Smooth muscle cell (in vitro differentiated cells): ENCODE measurements at regions not wholly inside any gene's neighbourhood (a gene's known extent, or its start where the extent isn't known, plus 50 kb on each side); places are given as distances from the start of the nearest gene placed in this dataset.

ENCODE experiments used
- DNase-seq: peaks from one replicate; lab custom pipeline; 2025; ENCODE audit not compliant: unreplicated experiment; lab: John Stamatoyannopoulos, UW
- H2AFZ ChIP-seq: fragments of 200-600 bp; sonication (generic); 2 replicates; pipeline ENCODE4 v1.6.0; 2016; ENCODE audit warnings: antibody characterized with exemption, low read depth, mild to moderate bottlenecking
- H3F3A ChIP-seq: fragments of 200-600 bp; sonication (generic); 2 replicates; pipeline ENCODE4 v1.6.0; 2017; ENCODE audit warnings: antibody characterized with exemption, low read depth
- H3K27ac ChIP-seq: fragments of 200-600 bp; sonication (generic); 2 replicates; pipeline ENCODE4 v1.5.1; 2016; ENCODE audit warnings: low read depth, mild to moderate bottlenecking
- H3K27me3 ChIP-seq: fragments of 200-600 bp; sonication (generic); 2 replicates; pipeline ENCODE4 v1.6.1; 2016; ENCODE audit warnings: low read depth, mild to moderate bottlenecking
- H3K36me3 ChIP-seq: fragments of 200-600 bp; sonication (generic); 2 replicates; pipeline ENCODE4 v1.5.1; 2016; ENCODE audit warnings: low read depth
- H3K4me1 ChIP-seq: fragments of 200-600 bp; sonication (generic); 2 replicates; pipeline ENCODE4 v1.5.1; 2016; ENCODE audit warnings: low read depth
- H3K4me2 ChIP-seq: fragments of 200-600 bp; sonication (generic); 2 replicates; pipeline ENCODE4 v1.6.0; 2016; ENCODE audit warnings: mild to moderate bottlenecking
- H3K4me3 ChIP-seq: fragments of 200-600 bp; sonication (generic); 2 replicates; pipeline ENCODE4 v1.5.1; 2016; ENCODE audit warnings: mild to moderate bottlenecking
- H3K79me2 ChIP-seq: fragments of 200-600 bp; sonication (generic); 2 replicates; pipeline ENCODE4 v1.6.0; 2016; ENCODE audit warnings: low read depth, mild to moderate bottlenecking
- H3K9ac ChIP-seq: fragments of 200-600 bp; sonication (generic); 2 replicates; pipeline ENCODE4 v1.6.0; 2016; ENCODE audit warnings: low read depth
- H3K9me3 ChIP-seq: fragments of 200-600 bp; sonication (generic); replicated peaks from 2 replicates; pipeline ENCODE4 v1.5.1; 2016; ENCODE audit warnings: low read depth
- H4K20me1 ChIP-seq: fragments of 200-600 bp; sonication (generic); 2 replicates; pipeline ENCODE4 v1.6.0; 2016; ENCODE audit warnings: low read depth
- CTCF ChIP-seq: fragments of 200-600 bp; sonication (generic); IDR thresholded peaks from 2 replicates; pipeline ENCODE4 v1.5.1; 2017; ENCODE audit warnings: borderline replicate concordance, mild to moderate bottlenecking, antibody characterized with exemption; ENCODE audit not compliant: insufficient read depth, poor library complexity, severe bottlenecking
- WGBS: methylation state at CpG from one replicate; pipeline ENCODE4 v1.1.7; 2016; ENCODE audit warnings: low lambda C conversion rate; 5-methylcytosine and 5-hydroxymethylcytosine counted together

GRCh38 chr4:19216476-19216875 is 1035.2 kb upstream of the SLIT2 start:
- Histone ChIP-seq H3K4me1 (peaks cover 21% of the 10 kb centered on the region), H3K9ac (no peak overlapping the region), H3F3A (peaks cover 7% of the 10 kb centered on the region), H2AFZ (no peak overlapping the region), H3K4me2 (no peak overlapping the region), H3K27me3 (no peaks in the 10 kb centered on the region), H4K20me1 (no peaks in the 10 kb centered on the region), H3K27ac (no peak overlapping the region), H3K79me2 (no peaks in the 10 kb centered on the region), H3K4me3 (no peak overlapping the region), H3K9me3 (no peaks in the 10 kb centered on the region), H3K36me3 (no peaks in the 10 kb centered on the region)
- TF ChIP-seq CTCF = no peak
- WGBS = 93% methylated on average over 3 of the region's 3 CpGs
- no peak for DNase-seq

GRCh38 chr4:19214591-19215186 is 1037.0 kb upstream of the SLIT2 start:
- no peak for TF ChIP-seq CTCF
- Histone ChIP-seq H4K20me1 (no peaks in the 10 kb centered on the region), H3K9ac (no peak overlapping the region), H3K4me3 (no peak overlapping the region), H3K4me2 (peak overlapping the region; percentile 57), H3K79me2 (no peaks in the 10 kb centered on the region), H3K27ac (peak overlapping the region; percentile 14), H3F3A (peaks cover 7% of the 10 kb centered on the region), H3K9me3 (peaks cover 3% of the 10 kb centered on the region), H2AFZ (no peak overlapping the region), H3K36me3 (no peaks in the 10 kb centered on the region), H3K27me3 (no peaks in the 10 kb centered on the region), H3K4me1 (peaks cover 21% of the 10 kb centered on the region)
- DNase-seq = no peak
- 15% methylated on average over 4 of the region's 4 CpGs for WGBS

GRCh38 chr4:19213388-19213787 is 1038.3 kb upstream of the SLIT2 start:
- DNase-seq = no peak

More at GRCh38 chr4:19213388-19213787, 1038.3 kb upstream of the SLIT2 start:
- Histone ChIP-seq H3K4me1 (peaks cover 21% of the 10 kb centered on the region), H3K27me3 (no peaks in the 10 kb centered on the region), H3K4me2 (peak overlapping the region; percentile 42), H3K4me3 (no peak overlapping the region), H3F3A (peaks cover 7% of the 10 kb centered on the region), H3K27ac (peak overlapping the region; percentile 40), H3K9ac (no peak overlapping the region), H3K79me2 (no peaks in the 10 kb centered on the region), H2AFZ (no peak overlapping the region), H3K9me3 (peaks cover 3% of the 10 kb centered on the region), H4K20me1 (no peaks in the 10 kb centered on the region), H3K36me3 (no peaks in the 10 kb centered on the region)
- TF ChIP-seq CTCF = no peak
- 8% methylated on average over 3 of the region's 3 CpGs for WGBS
